Breast epithelium (tissue), 3 donors: ENCODE measurements at regions not wholly inside any gene's neighbourhood (a gene's known extent, or its start where the extent isn't known, plus 50 kb on each side); places are given as distances from the start of the nearest gene placed in this dataset.

Source experiments
- CTCF ChIP-seq, 3 donors: fragments of 450-650 bp; IDR thresholded peaks; one replicate each; pipeline ENCODE4 v1.5.1; 2016 to 2017; ENCODE audit warnings: antibody characterized with exemption in 3 of 3, mild to moderate bottlenecking in 3 of 3, moderate library complexity in 3 of 3
- POLR2A ChIP-seq: fragments of 450-650 bp; IDR thresholded peaks from one replicate; pipeline ENCODE4 v1.6.1; 2016; ENCODE audit warnings: antibody characterized with exemption, mild to moderate bottlenecking, moderate library complexity

- no peak for TF ChIP-seq POLR2A
- no peak for TF ChIP-seq CTCF (IDR thresholded peaks at IDR 0.05)
Measured at GRCh38 chr16:8481810-8482209, 108.5 kb downstream of the TMEM114 start.
